SK-N-SH (cell line): ENCODE measurements at regions not wholly inside any gene's neighbourhood (a gene's known extent, or its start where the extent isn't known, plus 50 kb on each side); places are given as distances from the start of the nearest gene placed in this dataset.
A peak's percentile ranks its signal among the peaks of the same experiment; 100 is the strongest.

ENCODE experiments used
- CTCF ChIA-PET: fragments of 300-600, 350-600 bp; formaldehyde crosslinking; extraction: SDS; loops from one replicate; lab custom pipeline; 2021; lab: Yijun Ruan, JAX
- POLR2A ChIA-PET: fragments of 350-600 bp; sonication (Branson Sonifier 250); formaldehyde crosslinking; extraction: SDS; loops from one replicate; lab custom pipeline; 2020; ENCODE audit warnings: antibody characterized with exemption, inconsistent platforms; lab: Yijun Ruan, JAX
- DNase-seq: peaks from one replicate; pipeline ENCODE4 v3.0.0; 2012
- H2AFZ ChIP-seq: fragments of 200-600 bp; sonication (generic); 2 replicates; pipeline ENCODE4 v1.8.1; 2016; ENCODE audit warnings: antibody characterized with exemption, mild to moderate bottlenecking, low read depth
- H3F3A ChIP-seq: fragments of 200-600 bp; sonication (generic); replicated peaks from 2 replicates; pipeline ENCODE3; 2016; ENCODE audit warnings: antibody characterized with exemption, mild to moderate bottlenecking; ENCODE audit not compliant: insufficient read depth
- H3K27ac ChIP-seq, 2 experiments: fragments of 200-500 bp in 1 of 2; fragments of 200-600 bp in 1 of 2; sonication (Bioruptor generic) in 1 of 2; sonication (generic), shearing (Covaris generic) in 1 of 2; 2 replicates each; pipeline versions ENCODE4 v1.5.1 to v1.6.1; 2014 to 2016; ENCODE audit warnings: low read depth in 2 of 2, inconsistent platforms in 1 of 2, low read length in 1 of 2, mild to moderate bottlenecking in 1 of 2, mixed read lengths in 1 of 2
- H3K27me3 ChIP-seq: fragments of 200-600 bp; sonication (generic), shearing (Covaris generic); 2 replicates; pipeline ENCODE4 v1.6.1; 2016; ENCODE audit warnings: mixed run types; ENCODE audit not compliant: insufficient read depth
- H3K36me3 ChIP-seq, 2 experiments: fragments of 200-500 bp in 1 of 2; fragments of 200-600 bp in 1 of 2; sonication (Bioruptor generic) in 1 of 2; sonication (generic) in 1 of 2; replicated peaks in 1 of 2; 2 replicates each; pipeline versions ENCODE3 to v1.5.1; 2014 to 2016; ENCODE audit warnings: low read length in 1 of 2, mild to moderate bottlenecking in 1 of 2; ENCODE audit not compliant: insufficient read depth in 2 of 2, control insufficient read depth in 1 of 2
- H3K4me1 ChIP-seq, 2 experiments: fragments of 200-500 bp in 1 of 2; fragments of 200-600 bp in 1 of 2; sonication (Bioruptor generic) in 1 of 2; sonication (generic), shearing (Covaris generic) in 1 of 2; 2 replicates each; pipeline versions ENCODE4 v1.5.1 to v1.6.1; 2014 to 2016; ENCODE audit warnings: low read depth in 1 of 2, low read length in 1 of 2, mixed run types in 1 of 2; ENCODE audit not compliant: insufficient read depth in 2 of 2, control insufficient read depth in 1 of 2
- H3K4me2 ChIP-seq: fragments of 200-600 bp; sonication (generic), shearing (Covaris generic); 2 replicates; pipeline ENCODE4 v1.6.1; 2017; ENCODE audit warnings: mixed run types
- H3K4me3 ChIP-seq, 2 experiments: fragments of 200-500 bp in 1 of 2; fragments of 200-600 bp in 1 of 2; sonication (Bioruptor generic) in 1 of 2; sonication (generic), shearing (Covaris generic) in 1 of 2; 2 replicates each; pipeline versions ENCODE4 v1.5.1 to v1.8.1; 2014 to 2016; ENCODE audit warnings: low read depth in 2 of 2, inconsistent platforms in 1 of 2, low read length in 1 of 2, mild to moderate bottlenecking in 1 of 2, mixed read lengths in 1 of 2, moderate library complexity in 1 of 2
- H3K79me2 ChIP-seq: fragments of 200-600 bp; sonication (generic); 2 replicates; pipeline ENCODE4 v1.8.1; 2017; ENCODE audit warnings: mild to moderate bottlenecking; ENCODE audit not compliant: insufficient read depth
- H3K9ac ChIP-seq: fragments of 200-600 bp; sonication (generic); 2 replicates; pipeline ENCODE4 v1.6.1; 2017; ENCODE audit warnings: mixed run types
- H3K9me2 ChIP-seq: fragments of 200-600 bp; sonication (generic); 2 replicates; pipeline ENCODE4 v1.6.1; 2017; ENCODE audit warnings: mixed run types
- H3K9me3 ChIP-seq: fragments of 200-600 bp; sonication (generic); 2 replicates; pipeline ENCODE4 v1.6.1; 2017; ENCODE audit warnings: mixed run types, mild to moderate bottlenecking, moderate library complexity
- H4K20me1 ChIP-seq: fragments of 200-600 bp; sonication (generic); 2 replicates; pipeline ENCODE4 v1.6.1; 2017; ENCODE audit warnings: mild to moderate bottlenecking, mixed run types; ENCODE audit not compliant: insufficient read depth
- CHD2 ChIP-seq: fragments of 150-350 bp; IDR thresholded peaks from 2 replicates; pipeline ENCODE4 v1.6.1; 2018; ENCODE audit warnings: low read length; ENCODE audit not compliant: partially characterized antibody
- EP300 ChIP-seq, 2 experiments: IDR thresholded peaks; 2 replicates each; pipeline versions ENCODE4 v1.4.0 to v1.6.1; 2012; ENCODE audit warnings: borderline replicate concordance in 1 of 2, low read depth in 1 of 2, low read length in 1 of 2
- EZH2phosphoT487 ChIP-seq: fragments of 200-600 bp; sonication (generic); IDR thresholded peaks from 2 replicates; pipeline ENCODE4 v1.6.1; 2017; ENCODE audit warnings: low read depth, mixed run types, mild to moderate bottlenecking, antibody characterized with exemption, moderate library complexity, borderline replicate concordance
- FOSL2 ChIP-seq: IDR thresholded peaks from 2 replicates; pipeline ENCODE4 v1.4.0; 2012; ENCODE audit warnings: low read depth, mild to moderate bottlenecking, moderate library complexity, borderline replicate concordance
- FOXJ3 ChIP-seq: sonication (generic); formaldehyde crosslinking; IDR thresholded peaks from 2 replicates; pipeline ENCODE4 v1.5.1; 2020; ENCODE audit warnings: mild to moderate bottlenecking, missing genetic modification reagents
- GATA2 ChIP-seq: sonication (generic); formaldehyde crosslinking; IDR thresholded peaks from 2 replicates; pipeline ENCODE4 v1.5.0; 2020; ENCODE audit warnings: mild to moderate bottlenecking, missing genetic modification reagents
- IRF3 ChIP-seq: fragments of 150-350 bp; IDR thresholded peaks from 2 replicates; pipeline ENCODE4 v1.6.1; 2016; ENCODE audit warnings: mild to moderate bottlenecking, low read depth, low read length
- JUND ChIP-seq: IDR thresholded peaks from 2 replicates; pipeline ENCODE4 v1.4.0; 2012
- MAX ChIP-seq: IDR thresholded peaks from 2 replicates; pipeline ENCODE4 v1.4.0; 2012; ENCODE audit warnings: low read depth
- MEF2A ChIP-seq: IDR thresholded peaks from 2 replicates; pipeline ENCODE4 v1.4.0; 2012; ENCODE audit warnings: low read depth, borderline replicate concordance
- MXI1 ChIP-seq: IDR thresholded peaks from 2 replicates; pipeline ENCODE4 v1.6.1; 2012; ENCODE audit warnings: mild to moderate bottlenecking, low read depth, low read length, improper control_type of control experiment
- NRF1 ChIP-seq: IDR thresholded peaks from 2 replicates; pipeline ENCODE4 v1.6.1; 2012; ENCODE audit warnings: low read depth, mild to moderate bottlenecking, low read length
- PBX3 ChIP-seq: IDR thresholded peaks from 2 replicates; pipeline ENCODE4; 2012
- POLR2AphosphoS5 ChIP-seq: IDR thresholded peaks from 2 replicates; pipeline ENCODE4 v1.6.1; 2012; ENCODE audit warnings: low read depth, low read length
- RCOR1 ChIP-seq: fragments of 150-350 bp; IDR thresholded peaks from 2 replicates; pipeline ENCODE4 v1.6.1; 2017; ENCODE audit warnings: antibody characterized with exemption, low read length
- REST ChIP-seq: IDR thresholded peaks from 2 replicates; pipeline ENCODE4 v1.6.1; 2012; ENCODE audit warnings: mild to moderate bottlenecking, low read depth, low read length, moderate library complexity
- RFX5 ChIP-seq: IDR thresholded peaks from 2 replicates; pipeline ENCODE4 v1.6.1; 2012; ENCODE audit warnings: mild to moderate bottlenecking, improper control_type of control experiment, low read length
- SMC3 ChIP-seq: IDR thresholded peaks from 2 replicates; pipeline ENCODE4 v1.6.1; 2012; ENCODE audit warnings: low read depth, low read length, improper control_type of control experiment
- TEAD4 ChIP-seq: IDR thresholded peaks from 2 replicates; pipeline ENCODE4 v1.4.0; 2012; ENCODE audit warnings: mild to moderate bottlenecking, borderline replicate concordance; ENCODE audit not compliant: insufficient read depth
- USF1 ChIP-seq: IDR thresholded peaks from 2 replicates; pipeline ENCODE4 v1.4.0; 2012; ENCODE audit warnings: low read depth, borderline replicate concordance
- USF2 ChIP-seq: fragments of 150-350 bp; IDR thresholded peaks from 2 replicates; pipeline ENCODE4 v1.6.1; 2017; ENCODE audit warnings: antibody characterized with exemption, low read length, low read depth, borderline replicate concordance
- WGBS: methylation state at CpG from one replicate; pipeline ENCODE4 v1.1.6; 2017; ENCODE audit warnings: low lambda C conversion rate; 5-methylcytosine and 5-hydroxymethylcytosine counted together

- H3K27me3 ChIP-seq = no peaks in the 10 kb centered on the region
- peak overlapping the region; percentile 31 to 77; a peak in 3 of 4 replicates for H3K27ac ChIP-seq
- WGBS = 2% methylated on average over 24 of the region's 57 CpGs
- POLR2A ChIA-PET = no interaction called here
- CTCF ChIA-PET = interaction anchor here (1.5 to 2.1 kb wide), 2 partner anchors 119 to 143 kb away, joined by 4 to 5 read pairs; no protein-coding TSS in a partner anchor
- H3K4me2 ChIP-seq = peak overlapping the region; percentile 93
- no peaks in the 10 kb centered on the region for H3K9me3 ChIP-seq
- peak overlapping the region; percentile 64 for H3K9ac ChIP-seq
- DNase-seq = peak; percentile 97
- H3K79me2 ChIP-seq = no peaks in the 10 kb centered on the region
- H3K9me2 ChIP-seq = no peaks in the 10 kb centered on the region
- peaks cover 4% of the 10 kb centered on the region for H3F3A ChIP-seq
- no peaks in the 10 kb centered on the region for H4K20me1 ChIP-seq
- TF ChIP-seq MEF2A (no peak), FOXJ3 (CRISPR knock-in tag) (no peak), RCOR1 (peak; percentile 77; the same call in 1 of the 2 replicates), IRF3 (no peak), USF2 (peak; percentile 99), USF1 (peak; percentile 100), MAX (peak; percentile 93), REST (peak; percentile 17; the same call in 1 of the 2 replicates), POLR2AphosphoS5 (peak; percentile 89), NRF1 (peak; percentile 79), PBX3 (peak; percentile 92), EZH2phosphoT487 (no peak), JUND (no peak), RFX5 (no peak), MXI1 (peak; percentile 95), EP300 (IDR thresholded peaks at IDR 0.05; ENCODE audit: borderline replicate concordance in 1 of 2, low read depth in 1 of 2, low read length in 1 of 2) (peak in 1 of 2 experiments; percentile 18; a peak in 1 of 4 replicates), SMC3 (no peak), CHD2 (no peak), TEAD4 (no peak), FOSL2 (no peak), GATA2 (no peak)
- peaks cover 0 to 8% of the 10 kb centered on the region in 2 experiments; a peak in 1 of 4 replicates for H3K4me1 ChIP-seq
- peak overlapping the region; percentile 65 to 68 for H3K4me3 ChIP-seq
- H2AFZ ChIP-seq = peak overlapping the region; percentile 95
- no peaks in the 10 kb centered on the region for H3K36me3 ChIP-seq
Measured at GRCh38 chr9:6703898-6704639, 53.7 kb upstream of the KDM4C start.
